OCI-M1 (cell line): ENCODE measurements at regions not wholly inside any gene's neighbourhood (a gene's known extent, or its start where the extent isn't known, plus 50 kb on each side); places are given as distances from the start of the nearest gene placed in this dataset.

ENCODE experiments used
- DNase-seq: peaks from one replicate; lab custom pipeline; 2025; lab: John Stamatoyannopoulos, UW

GRCh38 chr3:78517965-78518364 lies 1249.8 kb downstream of the ROBO1 start:
- no peak for DNase-seq

DNA sequence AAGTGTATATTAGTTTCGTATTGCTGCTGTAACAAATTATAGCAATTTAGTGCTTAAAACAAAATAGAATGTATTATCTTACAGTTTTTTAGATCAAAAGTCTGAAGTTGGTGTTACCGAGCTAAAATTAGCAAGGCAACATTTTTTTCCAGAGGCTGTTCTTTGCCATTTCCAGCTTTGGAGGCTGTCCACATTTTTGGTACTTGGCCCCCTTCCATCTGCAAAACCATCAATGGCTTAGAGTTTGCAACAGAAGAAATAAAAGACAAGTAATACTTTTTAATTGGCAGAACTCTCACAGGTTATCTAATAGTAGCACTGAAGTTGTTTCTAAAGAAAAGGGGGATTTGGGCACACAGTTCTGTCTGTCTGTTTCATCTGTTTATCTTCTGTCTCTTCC lies 1248.5 kb downstream of the ROBO1 start:
- no peak for DNase-seq

GRCh38 chr3:78529601-78530000 lies 1238.2 kb downstream of the ROBO1 start:
- DNase-seq: no peak

DNA sequence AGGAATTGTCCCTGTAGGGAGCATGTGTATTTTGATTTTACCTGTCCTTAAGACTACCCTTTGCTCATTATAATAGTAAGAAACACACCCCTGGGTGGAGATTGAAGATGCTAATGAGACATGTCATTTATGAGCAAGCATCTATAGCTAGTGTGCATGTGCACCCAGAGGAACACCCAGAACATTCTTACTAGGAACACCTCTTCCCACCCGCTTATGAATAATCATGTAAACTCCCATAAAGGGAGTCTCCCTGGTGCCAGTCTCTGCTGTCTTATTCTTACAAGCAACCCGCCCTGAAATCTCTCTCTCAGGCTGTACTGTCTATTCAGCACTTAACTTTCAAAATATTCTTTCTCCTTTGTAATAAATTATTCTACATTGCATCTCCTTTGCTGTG lies 1227.3 kb downstream of the ROBO1 start:
- no peak for DNase-seq

GRCh38 chr3:78545827-78546226 lies 1222.0 kb downstream of the ROBO1 start:
- DNase-seq: no peak
